ENCODE measurements at regions not wholly inside any gene's neighbourhood (a gene's known extent, or its start where the extent isn't known, plus 50 kb on each side); places are given as distances from the start of the nearest gene placed in this dataset.

DNA sequence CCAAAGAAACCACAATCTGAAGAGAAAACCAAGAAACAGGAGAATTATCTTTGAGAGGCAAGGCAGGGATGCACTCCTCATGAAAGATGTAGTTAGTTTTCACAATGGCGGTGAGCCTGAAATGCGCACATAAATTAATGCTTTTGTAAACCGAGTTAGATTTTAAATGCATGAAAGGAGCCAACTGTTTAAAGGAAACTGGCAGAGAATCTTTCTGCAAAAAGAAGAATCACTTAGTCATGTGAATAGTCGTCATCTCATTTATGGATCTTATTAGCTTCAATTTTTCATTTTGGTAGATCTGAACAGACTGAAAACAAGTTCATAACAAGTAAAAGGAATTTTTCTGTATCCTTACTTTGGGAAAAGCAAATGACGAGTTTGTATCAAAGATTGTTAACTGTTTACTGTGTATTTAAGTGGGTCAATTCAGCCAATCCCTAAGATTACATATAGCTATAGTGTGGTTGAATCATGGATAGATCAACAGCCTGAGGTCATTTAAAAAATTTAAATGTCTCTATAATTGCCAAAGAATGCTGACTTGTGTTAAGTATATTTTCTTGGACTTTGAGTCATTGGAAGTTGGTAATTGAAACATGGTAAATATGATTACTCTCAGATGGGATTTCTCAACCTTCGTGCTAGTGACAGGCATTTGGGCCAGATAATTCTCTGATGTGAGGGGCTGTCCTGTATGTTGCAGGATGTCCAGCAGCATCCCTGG is 226.6 kb upstream of the KAZN start:
- DNase-seq (ENCODE audit: low read depth): peak; percentile 78
- TF ChIP-seq, protein P1, sequence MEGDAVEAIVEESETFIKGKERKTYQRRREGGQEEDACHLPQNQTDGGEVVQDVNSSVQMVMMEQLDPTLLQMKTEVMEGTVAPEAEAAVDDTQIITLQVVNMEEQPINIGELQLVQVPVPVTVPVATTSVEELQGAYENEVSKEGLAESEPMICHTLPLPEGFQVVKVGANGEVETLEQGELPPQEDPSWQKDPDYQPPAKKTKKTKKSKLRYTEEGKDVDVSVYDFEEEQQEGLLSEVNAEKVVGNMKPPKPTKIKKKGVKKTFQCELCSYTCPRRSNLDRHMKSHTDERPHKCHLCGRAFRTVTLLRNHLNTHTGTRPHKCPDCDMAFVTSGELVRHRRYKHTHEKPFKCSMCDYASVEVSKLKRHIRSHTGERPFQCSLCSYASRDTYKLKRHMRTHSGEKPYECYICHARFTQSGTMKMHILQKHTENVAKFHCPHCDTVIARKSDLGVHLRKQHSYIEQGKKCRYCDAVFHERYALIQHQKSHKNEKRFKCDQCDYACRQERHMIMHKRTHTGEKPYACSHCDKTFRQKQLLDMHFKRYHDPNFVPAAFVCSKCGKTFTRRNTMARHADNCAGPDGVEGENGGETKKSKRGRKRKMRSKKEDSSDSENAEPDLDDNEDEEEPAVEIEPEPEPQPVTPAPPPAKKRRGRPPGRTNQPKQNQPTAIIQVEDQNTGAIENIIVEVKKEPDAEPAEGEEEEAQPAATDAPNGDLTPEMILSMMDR (conservative IDR thresholded peaks at IDR 0.05; ENCODE audit: control insufficient read depth, insufficient read depth, low read depth, low read length): no peak

DNA sequence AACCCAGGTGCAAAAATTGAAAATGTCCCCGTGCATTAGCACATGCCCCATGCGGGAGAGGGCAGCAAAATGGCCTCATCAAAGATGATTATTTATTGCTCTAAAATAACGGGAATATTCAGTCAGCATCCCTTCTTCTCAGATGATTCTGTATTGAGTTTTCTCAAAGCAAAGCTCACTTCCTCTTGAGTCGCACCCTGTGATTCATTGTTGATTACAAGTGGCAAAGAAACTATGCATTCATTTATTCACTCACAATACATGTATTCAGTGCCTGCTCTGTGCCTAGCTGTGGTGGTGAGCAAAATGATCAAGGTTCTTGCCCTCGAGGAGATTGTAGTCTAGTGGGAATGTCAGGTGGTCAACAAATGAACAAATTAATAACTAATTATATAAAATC is 226.0 kb upstream of the KAZN start:
- DNase-seq (ENCODE audit: low read depth): peak; percentile 52
- no peak overlapping the region for H3K4me3 ChIP-seq (ENCODE audit: control insufficient read depth, low read depth, low read length)
- TF ChIP-seq, protein P1 (conservative IDR thresholded peaks at IDR 0.05; ENCODE audit: control insufficient read depth, insufficient read depth, low read depth, low read length): no peak

More for the DNA sequence above, 226.6 kb upstream of the KAZN start:
- no peak overlapping the region for H3K4me3 ChIP-seq (ENCODE audit: control insufficient read depth, low read depth, low read length)

DNA sequence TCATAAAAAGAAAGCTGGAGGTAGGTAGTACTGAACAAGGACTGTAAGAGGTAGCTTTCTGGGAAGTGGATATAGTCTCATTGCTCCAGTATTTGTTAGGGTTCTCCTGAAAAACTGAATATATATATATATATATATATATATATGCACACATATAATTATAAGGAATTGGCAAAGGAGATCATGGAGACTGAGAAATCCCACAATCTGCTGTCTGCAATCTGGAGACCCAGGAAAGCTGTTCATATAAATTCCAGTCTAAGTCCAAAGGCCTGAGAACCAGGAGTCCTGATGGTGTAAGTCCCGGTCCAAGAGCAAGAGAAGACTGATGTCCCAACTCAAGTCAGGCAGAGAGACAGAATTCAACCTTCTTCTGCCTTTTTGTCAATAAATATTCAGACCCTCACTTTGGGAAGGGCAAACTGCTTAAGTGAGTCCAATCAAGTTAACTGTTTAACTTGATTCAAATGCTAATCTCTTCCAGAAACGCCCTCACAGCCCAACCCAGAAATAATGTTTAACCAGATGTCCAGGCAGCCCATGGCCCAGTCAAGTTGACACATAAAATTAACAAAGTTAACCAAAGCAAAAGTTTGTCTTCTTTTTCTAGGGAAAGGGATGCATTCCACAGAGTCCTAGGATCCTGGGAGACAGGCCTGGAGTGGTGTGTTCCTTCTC is 225.3 kb upstream of the KAZN start:
- no peak for DNase-seq (ENCODE audit: low read depth)

DNA sequence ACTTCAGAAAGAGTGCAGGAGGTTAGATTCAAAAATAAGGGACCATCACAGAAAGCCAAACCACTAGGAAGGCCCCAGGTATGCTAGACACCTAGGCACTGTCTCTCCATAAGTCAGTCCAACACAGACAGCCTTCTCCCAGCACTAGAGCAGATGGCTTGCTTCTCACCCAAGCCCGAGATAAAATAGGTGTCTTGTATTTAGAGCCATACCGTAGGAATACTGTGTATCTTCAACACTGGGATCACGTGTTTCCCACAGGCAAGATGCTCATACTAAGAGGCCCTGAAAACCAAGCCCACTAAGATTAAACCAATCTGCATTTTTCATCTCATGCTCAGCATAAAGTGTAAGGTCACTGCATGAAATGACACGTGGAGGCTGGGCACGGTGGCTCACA is 223.3 kb upstream of the KAZN start:
- TF ChIP-seq, protein P1 (conservative IDR thresholded peaks at IDR 0.05; ENCODE audit: control insufficient read depth, insufficient read depth, low read depth, low read length): no peak

More for the DNA sequence above, 225.3 kb upstream of the KAZN start:
- TF ChIP-seq, protein P1 (conservative IDR thresholded peaks at IDR 0.05; ENCODE audit: control insufficient read depth, insufficient read depth, low read depth, low read length): no peak
- H3K4me3 ChIP-seq (ENCODE audit: control insufficient read depth, low read depth, low read length): no peak overlapping the region

DNA sequence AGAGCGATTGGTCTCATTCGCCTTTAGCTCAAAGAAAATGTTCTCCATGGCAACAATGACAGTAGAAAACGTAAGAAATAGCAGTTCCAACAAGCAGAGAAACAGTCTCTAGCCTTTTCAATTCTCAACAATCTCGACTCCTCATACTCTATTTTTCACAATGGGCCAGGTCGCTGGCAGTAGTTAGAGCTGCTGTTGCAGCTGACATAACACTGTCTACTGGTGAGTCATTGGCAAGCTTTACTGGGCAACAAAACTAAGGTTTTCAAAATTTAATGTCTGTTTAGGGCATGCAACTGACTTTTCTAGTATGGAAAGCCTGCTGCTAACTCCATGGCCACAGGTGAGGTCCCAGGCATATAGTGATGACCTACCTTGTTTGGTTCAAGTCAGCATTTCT is 221.1 kb upstream of the KAZN start:
- TF ChIP-seq, protein P1 (conservative IDR thresholded peaks at IDR 0.05; ENCODE audit: control insufficient read depth, insufficient read depth, low read depth, low read length): no peak
- H3K4me3 ChIP-seq (ENCODE audit: control insufficient read depth, low read depth, low read length): no peak overlapping the region
- DNase-seq (ENCODE audit: low read depth): peak; percentile 59

More for the DNA sequence above, 223.3 kb upstream of the KAZN start:
- DNase-seq (ENCODE audit: low read depth): no peak
- no peak overlapping the region for H3K4me3 ChIP-seq (ENCODE audit: control insufficient read depth, low read depth, low read length)

DNA sequence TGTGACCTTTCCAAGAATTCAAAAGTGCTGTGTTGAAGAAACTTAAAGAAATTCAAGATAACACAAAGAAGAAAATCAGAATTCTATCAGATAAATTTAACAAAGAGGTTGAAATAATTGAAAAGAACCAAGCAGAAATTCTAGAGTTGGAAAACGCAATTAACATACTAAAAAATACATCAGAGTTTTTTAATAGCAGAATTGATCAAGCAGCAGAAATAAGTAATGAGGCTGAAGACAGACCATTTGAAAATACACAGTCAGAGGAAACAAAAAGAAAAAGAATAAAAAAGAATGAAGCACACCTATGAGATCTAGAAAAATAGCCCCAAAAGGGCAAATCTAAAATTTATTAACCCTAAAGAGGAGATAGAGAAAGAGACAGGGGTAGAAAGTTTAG is 218.1 kb upstream of the KAZN start:
- TF ChIP-seq, protein P1 (conservative IDR thresholded peaks at IDR 0.05; ENCODE audit: control insufficient read depth, insufficient read depth, low read depth, low read length): no peak
- H3K4me3 ChIP-seq (ENCODE audit: control insufficient read depth, low read depth, low read length): no peak overlapping the region
- no peak for DNase-seq (ENCODE audit: low read depth)
